ENCODE measurements at regions not wholly inside any gene's neighbourhood (a gene's known extent, or its start where the extent isn't known, plus 50 kb on each side); places are given as distances from the start of the nearest gene placed in this dataset.

GRCh38 chr1:81032374-81032773, 768.4 kb upstream of the ADGRL2 start:
- no peak for DNase-seq

- no peak for DNase-seq
Observed at GRCh38 chr1:81030441-81030840, 770.3 kb upstream of the ADGRL2 start.

- no peak for DNase-seq
Observed at GRCh38 chr1:81029266-81029665, 771.5 kb upstream of the ADGRL2 start.

GRCh38 chr1:81023187-81023724, 777.5 kb upstream of the ADGRL2 start:
- no peak for DNase-seq

- no peak for DNase-seq
Observed at GRCh38 chr1:81021134-81021533, 779.6 kb upstream of the ADGRL2 start.

GRCh38 chr1:81020506-81020905, 780.2 kb upstream of the ADGRL2 start:
- no peak for DNase-seq

GRCh38 chr1:81010126-81010525, 790.6 kb upstream of the ADGRL2 start:
- no peak for DNase-seq

GRCh38 chr1:81008293-81008692, 792.4 kb upstream of the ADGRL2 start:
- no peak for DNase-seq

- no peak for DNase-seq
Observed at GRCh38 chr1:81007024-81007423, 793.7 kb upstream of the ADGRL2 start.

GRCh38 chr1:81006502-81006901, 794.2 kb upstream of the ADGRL2 start:
- DNase-seq, result no peak

- DNase-seq, result no peak
Observed at GRCh38 chr1:81004011-81004410, 796.7 kb upstream of the ADGRL2 start.

- DNase-seq, result no peak
Observed at GRCh38 chr1:80994934-80995333, 805.8 kb upstream of the ADGRL2 start.

- DNase-seq, result no peak
Observed at GRCh38 chr1:80994038-80994437, 806.7 kb upstream of the ADGRL2 start.

GRCh38 chr1:80993154-80993980, 807.4 kb upstream of the ADGRL2 start:
- DNase-seq, result no peak

- no peak for DNase-seq
Observed at GRCh38 chr1:80989455-80989854, 811.3 kb upstream of the ADGRL2 start.

- no peak for DNase-seq
Observed at GRCh38 chr1:80988926-80989325, 811.8 kb upstream of the ADGRL2 start.

- DNase-seq, result no peak
Observed at GRCh38 chr1:80987824-80988223, 812.9 kb upstream of the ADGRL2 start.

- no peak for DNase-seq
Observed at GRCh38 chr1:80987106-80987505, 813.6 kb upstream of the ADGRL2 start.

- DNase-seq, result no peak
Observed at GRCh38 chr1:80982831-80983230, 817.9 kb upstream of the ADGRL2 start.

- DNase-seq, result no peak
Observed at GRCh38 chr1:80973101-80973500, 827.6 kb upstream of the ADGRL2 start.

- no peak for DNase-seq
Observed at GRCh38 chr1:80966266-80966665, 834.5 kb upstream of the ADGRL2 start.

GRCh38 chr1:80962564-80962963, 838.2 kb upstream of the ADGRL2 start:
- DNase-seq, result no peak

GRCh38 chr1:80961464-80962190, 839.1 kb upstream of the ADGRL2 start:
- DNase-seq, result no peak

- no peak for DNase-seq
Observed at GRCh38 chr1:80933346-80933745, 867.4 kb upstream of the ADGRL2 start.
